ENCODE measurements at regions not wholly inside any gene's neighbourhood (a gene's known extent, or its start where the extent isn't known, plus 50 kb on each side); places are given as distances from the start of the nearest gene placed in this dataset.
"Not testable (repeated sequence)": the region's sequence is repeated elsewhere in the genome, so short reads cannot be mapped to it uniquely, and the experiment has no call there.

DNA sequence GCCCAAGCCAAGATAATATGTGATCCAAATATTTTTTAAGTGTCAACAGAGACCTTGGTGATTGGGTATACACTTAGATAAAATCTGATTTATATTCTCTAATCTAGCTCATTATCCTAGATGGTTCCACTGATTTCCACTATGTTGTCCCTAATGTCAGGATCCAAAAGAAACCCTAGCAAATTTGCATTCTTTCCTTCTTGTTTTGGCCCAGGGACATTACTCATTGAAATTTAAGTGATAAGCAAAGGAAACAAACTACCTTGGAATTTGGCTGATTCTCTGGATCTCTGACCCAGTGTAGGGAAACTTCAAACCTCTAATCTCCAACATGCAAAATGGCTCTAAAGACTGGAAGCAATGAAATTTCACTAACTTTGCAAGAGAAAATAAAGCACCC is 179.8 kb upstream of the MEIS1 start:
- no peak overlapping the region for H3K4me3 ChIP-seq (ENCODE audit: low read depth, low read length)
- TF ChIP-seq, protein P1, sequence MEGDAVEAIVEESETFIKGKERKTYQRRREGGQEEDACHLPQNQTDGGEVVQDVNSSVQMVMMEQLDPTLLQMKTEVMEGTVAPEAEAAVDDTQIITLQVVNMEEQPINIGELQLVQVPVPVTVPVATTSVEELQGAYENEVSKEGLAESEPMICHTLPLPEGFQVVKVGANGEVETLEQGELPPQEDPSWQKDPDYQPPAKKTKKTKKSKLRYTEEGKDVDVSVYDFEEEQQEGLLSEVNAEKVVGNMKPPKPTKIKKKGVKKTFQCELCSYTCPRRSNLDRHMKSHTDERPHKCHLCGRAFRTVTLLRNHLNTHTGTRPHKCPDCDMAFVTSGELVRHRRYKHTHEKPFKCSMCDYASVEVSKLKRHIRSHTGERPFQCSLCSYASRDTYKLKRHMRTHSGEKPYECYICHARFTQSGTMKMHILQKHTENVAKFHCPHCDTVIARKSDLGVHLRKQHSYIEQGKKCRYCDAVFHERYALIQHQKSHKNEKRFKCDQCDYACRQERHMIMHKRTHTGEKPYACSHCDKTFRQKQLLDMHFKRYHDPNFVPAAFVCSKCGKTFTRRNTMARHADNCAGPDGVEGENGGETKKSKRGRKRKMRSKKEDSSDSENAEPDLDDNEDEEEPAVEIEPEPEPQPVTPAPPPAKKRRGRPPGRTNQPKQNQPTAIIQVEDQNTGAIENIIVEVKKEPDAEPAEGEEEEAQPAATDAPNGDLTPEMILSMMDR (IDR thresholded peaks at IDR 0.05; ENCODE audit: low read depth, low read length) = no peak
- no peak for TF ChIP-seq MYC (IDR thresholded peaks at IDR 0.05; ENCODE audit: low read depth, low read length)
- TF ChIP-seq, protein P2, sequence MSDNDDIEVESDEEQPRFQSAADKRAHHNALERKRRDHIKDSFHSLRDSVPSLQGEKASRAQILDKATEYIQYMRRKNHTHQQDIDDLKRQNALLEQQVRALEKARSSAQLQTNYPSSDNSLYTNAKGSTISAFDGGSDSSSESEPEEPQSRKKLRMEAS (IDR thresholded peaks at IDR 0.05; ENCODE audit: low read depth, low read length) = no peak
- no peak for TF ChIP-seq POLR2A (IDR thresholded peaks at IDR 0.05; ENCODE audit: extremely low read depth, insufficient read length)
- no peak for DNase-seq (ENCODE audit: low read depth)

DNA sequence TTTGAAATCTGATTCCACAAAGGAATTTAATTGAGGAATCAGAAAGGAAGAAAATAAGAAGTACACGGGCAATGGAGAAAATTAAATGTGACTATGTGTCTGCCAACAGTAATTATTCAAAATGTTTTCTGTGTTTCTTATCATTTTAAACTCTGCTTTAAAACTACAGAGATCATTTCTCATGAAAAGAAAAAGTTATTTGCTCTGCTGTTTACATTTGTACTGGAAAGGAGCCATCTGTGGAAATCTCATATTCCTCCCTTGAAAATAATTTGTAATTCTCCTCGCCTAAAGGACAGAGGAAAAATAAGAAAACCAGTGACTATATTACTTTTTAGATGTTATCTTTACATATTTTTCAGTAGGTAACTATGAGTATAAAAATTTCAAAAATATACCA is 181.9 kb upstream of the MEIS1 start:
- TF ChIP-seq, protein P2 (IDR thresholded peaks at IDR 0.05; ENCODE audit: low read depth, low read length) = no peak
- TF ChIP-seq, protein P1 (IDR thresholded peaks at IDR 0.05; ENCODE audit: low read depth, low read length) = no peak
- TF ChIP-seq MYC (IDR thresholded peaks at IDR 0.05; ENCODE audit: low read depth, low read length) = no peak
- no peak for TF ChIP-seq POLR2A (IDR thresholded peaks at IDR 0.05; ENCODE audit: extremely low read depth, insufficient read length)

GRCh38 chr2:66252109-66252508 is 182.8 kb upstream of the MEIS1 start:
- no peak for DNase-seq (ENCODE audit: low read depth)
- TF ChIP-seq, protein P2 (IDR thresholded peaks at IDR 0.05; ENCODE audit: low read depth, low read length) = no peak
- no peak for TF ChIP-seq POLR2A (IDR thresholded peaks at IDR 0.05; ENCODE audit: extremely low read depth, insufficient read length)
- TF ChIP-seq MYC (IDR thresholded peaks at IDR 0.05; ENCODE audit: low read depth, low read length) = no peak
- TF ChIP-seq, protein P1 (IDR thresholded peaks at IDR 0.05; ENCODE audit: low read depth, low read length) = no peak
- H3K4me3 ChIP-seq (ENCODE audit: low read depth, low read length) = no peak overlapping the region

More for the DNA sequence above, 181.9 kb upstream of the MEIS1 start:
- DNase-seq (ENCODE audit: low read depth) = no peak
- no peak overlapping the region for H3K4me3 ChIP-seq (ENCODE audit: low read depth, low read length)

GRCh38 chr2:66251573-66251972 is 183.4 kb upstream of the MEIS1 start:
- H3K4me3 ChIP-seq (ENCODE audit: low read depth, low read length) = no peak overlapping the region
- TF ChIP-seq, protein P1 (IDR thresholded peaks at IDR 0.05; ENCODE audit: low read depth, low read length) = no peak
- no peak for TF ChIP-seq POLR2A (IDR thresholded peaks at IDR 0.05; ENCODE audit: extremely low read depth, insufficient read length)
- TF ChIP-seq MYC (IDR thresholded peaks at IDR 0.05; ENCODE audit: low read depth, low read length) = no peak
- TF ChIP-seq, protein P2 (IDR thresholded peaks at IDR 0.05; ENCODE audit: low read depth, low read length) = no peak
- no peak for DNase-seq (ENCODE audit: low read depth)

DNA sequence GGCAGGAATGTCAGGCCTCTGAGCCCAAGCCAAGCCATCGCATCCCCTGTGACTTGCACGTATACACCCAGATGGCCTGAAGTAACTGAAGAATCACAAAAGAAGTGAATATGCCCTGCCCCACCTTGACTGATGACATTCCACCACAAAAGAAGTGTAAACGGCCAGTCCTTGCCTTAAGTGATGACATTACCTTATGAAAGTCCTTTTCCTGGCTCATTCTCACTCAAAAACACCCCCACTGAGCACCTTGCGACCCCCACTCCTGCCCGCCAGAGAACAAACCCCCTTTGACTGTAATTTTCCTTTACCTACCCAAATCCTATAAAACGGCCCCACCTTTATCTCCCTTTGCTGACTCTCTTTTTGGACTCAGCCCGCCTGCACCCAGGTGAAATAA is 185.8 kb upstream of the MEIS1 start:
- DNase-seq (ENCODE audit: low read depth); H3K4me3 ChIP-seq (ENCODE audit: low read depth, low read length): not testable (repeated sequence)

DNA sequence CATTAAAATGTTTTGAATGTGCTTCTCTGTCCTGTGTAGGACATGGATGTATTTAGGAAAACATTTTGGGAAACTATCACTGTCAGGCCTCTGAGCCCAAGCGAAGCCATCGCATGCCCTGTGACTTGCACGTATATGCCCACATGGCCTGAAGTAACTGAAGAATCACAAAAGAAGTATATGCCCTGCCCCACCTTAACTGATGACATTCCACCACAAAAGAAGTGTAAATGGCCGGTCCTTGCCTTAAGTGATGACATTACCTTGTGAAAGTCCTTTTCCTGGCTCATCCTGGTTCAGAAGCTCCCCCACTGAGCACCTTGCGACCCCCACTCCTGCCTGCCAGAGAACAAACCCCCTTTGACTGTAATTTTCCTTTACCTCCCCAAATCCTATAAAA is 191.1 kb upstream of the MEIS1 start:
- not testable (repeated sequence) for H3K4me3 ChIP-seq (ENCODE audit: low read depth, low read length); DNase-seq (ENCODE audit: low read depth)

- not testable (repeated sequence) for H3K4me3 ChIP-seq (ENCODE audit: low read depth, low read length); DNase-seq (ENCODE audit: low read depth)
Observed at GRCh38 chr2:66242888-66243287, 192.0 kb upstream of the MEIS1 start.

Measured in NB4 (cell line).